ENCODE measurements at regions not wholly inside any gene's neighbourhood (a gene's known extent, or its start where the extent isn't known, plus 50 kb on each side); places are given as distances from the start of the nearest gene placed in this dataset.

DNA sequence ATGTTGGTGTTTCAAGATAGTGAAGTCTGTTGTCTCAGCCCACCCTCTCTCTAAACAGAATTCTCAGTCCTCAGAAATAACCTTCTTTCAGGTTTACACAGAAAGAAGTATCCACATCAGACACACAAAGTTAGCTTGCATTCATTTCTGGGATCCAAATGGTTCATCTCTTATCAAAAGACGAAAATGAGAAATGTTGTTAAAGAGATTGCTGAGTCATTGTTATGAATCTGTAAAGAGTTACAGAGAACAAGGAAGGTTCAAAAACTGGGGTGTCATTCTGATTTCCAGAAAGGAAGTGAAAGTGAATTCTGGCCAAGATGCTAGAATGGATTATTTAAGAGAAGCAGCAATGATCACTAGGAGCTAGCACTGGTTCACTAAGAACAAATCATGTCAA lies 90.5 kb upstream of the ATXN1 start:
- Mint-ChIP-seq H3K4me3 (no peak overlapping the region), H3K27ac (no peak overlapping the region), H3K4me1 (peaks cover 3 to 16% of the 10 kb centered on the region in 2 experiments), H3K9me3 (no peaks in the 10 kb centered on the region), H3K36me3 (ENCODE audit: insufficient read depth in 1 of 3, low read depth in 3 of 3) (no peaks in the 10 kb centered on the region), H3K27me3 (ENCODE audit: low read depth) (no peaks in the 10 kb centered on the region)
- H3K56ac ChIP-seq (ENCODE audit: insufficient read length, low read depth, low read length), result no peak overlapping the region
- H2BK5ac ChIP-seq (ENCODE audit: insufficient read length, low read length), result no peak overlapping the region
- no peaks in the 10 kb centered on the region for H4K20me1 ChIP-seq (ENCODE audit: control insufficient read depth, insufficient read depth, insufficient read length)
- no peak overlapping the region for H2BK120ac ChIP-seq (ENCODE audit: low read depth, low read length, poor library complexity, severe bottlenecking)
- H3T11ph ChIP-seq (ENCODE audit: low read length), result no peak overlapping the region
- H4K5ac ChIP-seq (ENCODE audit: insufficient read length, low read depth, low read length), result no peak overlapping the region
- no peaks in the 10 kb centered on the region for H3K79me2 ChIP-seq (ENCODE audit: insufficient read depth, low read length)
- no peak overlapping the region for H3K27ac ChIP-seq (ENCODE audit: insufficient read length, low read depth, low read length)
- no peak overlapping the region for H3K14ac ChIP-seq (ENCODE audit: insufficient read depth, low read length)
- no peak overlapping the region for H3K4me2 ChIP-seq (ENCODE audit: insufficient read depth, insufficient read length, low read length)
- no peak overlapping the region for H4K8ac ChIP-seq (replicated peaks; ENCODE audit: insufficient read length, low read depth, low read length)
- H3K4ac ChIP-seq (ENCODE audit: low read depth, low read length), result no peak overlapping the region
- TF ChIP-seq, protein P1, sequence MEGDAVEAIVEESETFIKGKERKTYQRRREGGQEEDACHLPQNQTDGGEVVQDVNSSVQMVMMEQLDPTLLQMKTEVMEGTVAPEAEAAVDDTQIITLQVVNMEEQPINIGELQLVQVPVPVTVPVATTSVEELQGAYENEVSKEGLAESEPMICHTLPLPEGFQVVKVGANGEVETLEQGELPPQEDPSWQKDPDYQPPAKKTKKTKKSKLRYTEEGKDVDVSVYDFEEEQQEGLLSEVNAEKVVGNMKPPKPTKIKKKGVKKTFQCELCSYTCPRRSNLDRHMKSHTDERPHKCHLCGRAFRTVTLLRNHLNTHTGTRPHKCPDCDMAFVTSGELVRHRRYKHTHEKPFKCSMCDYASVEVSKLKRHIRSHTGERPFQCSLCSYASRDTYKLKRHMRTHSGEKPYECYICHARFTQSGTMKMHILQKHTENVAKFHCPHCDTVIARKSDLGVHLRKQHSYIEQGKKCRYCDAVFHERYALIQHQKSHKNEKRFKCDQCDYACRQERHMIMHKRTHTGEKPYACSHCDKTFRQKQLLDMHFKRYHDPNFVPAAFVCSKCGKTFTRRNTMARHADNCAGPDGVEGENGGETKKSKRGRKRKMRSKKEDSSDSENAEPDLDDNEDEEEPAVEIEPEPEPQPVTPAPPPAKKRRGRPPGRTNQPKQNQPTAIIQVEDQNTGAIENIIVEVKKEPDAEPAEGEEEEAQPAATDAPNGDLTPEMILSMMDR (conservative IDR thresholded peaks at IDR 0.05), result no peak
- no peak overlapping the region for H2BK12ac ChIP-seq (ENCODE audit: insufficient read length, low read depth, low read length)
- H3K79me1 ChIP-seq (ENCODE audit: insufficient read depth, low read depth, low read length, poor library complexity, severe bottlenecking), result no peaks in the 10 kb centered on the region
- no peaks in the 10 kb centered on the region for H3K4me1 ChIP-seq (ENCODE audit: insufficient read depth, low read length)
- no peak overlapping the region for H3K9ac ChIP-seq (ENCODE audit: extremely low read depth, insufficient read length, low read length)
- H2BK20ac ChIP-seq (ENCODE audit: low read depth, low read length, poor library complexity, severe bottlenecking), result no peak overlapping the region
- H3K9me3 ChIP-seq (ENCODE audit: control insufficient read depth, low read depth, low read length), result no peaks in the 10 kb centered on the region
- WGBS (ENCODE audit: extremely low coverage, insufficient read length, low lambda C conversion rate), result no CpG with 5 or more reads among the region's 1 CpG
- H3K23me2 ChIP-seq (ENCODE audit: insufficient read length, low read depth, low read length, poor library complexity, severe bottlenecking), result no peaks in the 10 kb centered on the region
- H2AK5ac ChIP-seq (ENCODE audit: insufficient read length, low read length), result no peak overlapping the region
- H2BK15ac ChIP-seq (ENCODE audit: low read depth, low read length), result no peak overlapping the region
- H3K23ac ChIP-seq (ENCODE audit: insufficient read length, low read depth, low read length), result no peak overlapping the region
- no peaks in the 10 kb centered on the region for H3K27me3 ChIP-seq (ENCODE audit: insufficient read depth, low read length)
- DNase-seq, result no peak
- H4K91ac ChIP-seq (ENCODE audit: insufficient read length, low read depth, low read length), result no peak overlapping the region
- no peak overlapping the region for H2AFZ ChIP-seq (ENCODE audit: low read length)
- H3K18ac ChIP-seq (ENCODE audit: insufficient read length, low read depth, low read length), result no peak overlapping the region
